ENCODE measurements at regions not wholly inside any gene's neighbourhood (a gene's known extent, or its start where the extent isn't known, plus 50 kb on each side); places are given as distances from the start of the nearest gene placed in this dataset.

DNA sequence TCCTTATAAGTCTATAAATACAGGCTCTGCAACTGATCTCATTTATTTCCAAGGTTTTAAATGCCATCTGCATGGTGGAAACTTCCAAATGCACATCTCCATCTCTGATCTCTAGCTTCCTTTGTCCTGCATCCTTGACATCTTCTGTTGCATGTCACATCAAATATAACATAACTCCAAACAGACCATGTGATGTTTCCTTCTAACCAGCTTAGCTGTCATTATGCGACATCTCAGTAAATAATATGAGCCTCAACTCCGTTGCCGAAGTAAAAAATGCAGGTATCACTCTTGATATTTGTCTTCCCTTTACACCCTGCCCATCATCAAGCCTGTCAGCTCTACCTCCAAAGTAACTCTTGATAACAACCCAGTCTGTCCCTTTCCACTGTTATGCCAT is 506.4 kb upstream of the C9orf72 start:
- TF ChIP-seq, protein P1, sequence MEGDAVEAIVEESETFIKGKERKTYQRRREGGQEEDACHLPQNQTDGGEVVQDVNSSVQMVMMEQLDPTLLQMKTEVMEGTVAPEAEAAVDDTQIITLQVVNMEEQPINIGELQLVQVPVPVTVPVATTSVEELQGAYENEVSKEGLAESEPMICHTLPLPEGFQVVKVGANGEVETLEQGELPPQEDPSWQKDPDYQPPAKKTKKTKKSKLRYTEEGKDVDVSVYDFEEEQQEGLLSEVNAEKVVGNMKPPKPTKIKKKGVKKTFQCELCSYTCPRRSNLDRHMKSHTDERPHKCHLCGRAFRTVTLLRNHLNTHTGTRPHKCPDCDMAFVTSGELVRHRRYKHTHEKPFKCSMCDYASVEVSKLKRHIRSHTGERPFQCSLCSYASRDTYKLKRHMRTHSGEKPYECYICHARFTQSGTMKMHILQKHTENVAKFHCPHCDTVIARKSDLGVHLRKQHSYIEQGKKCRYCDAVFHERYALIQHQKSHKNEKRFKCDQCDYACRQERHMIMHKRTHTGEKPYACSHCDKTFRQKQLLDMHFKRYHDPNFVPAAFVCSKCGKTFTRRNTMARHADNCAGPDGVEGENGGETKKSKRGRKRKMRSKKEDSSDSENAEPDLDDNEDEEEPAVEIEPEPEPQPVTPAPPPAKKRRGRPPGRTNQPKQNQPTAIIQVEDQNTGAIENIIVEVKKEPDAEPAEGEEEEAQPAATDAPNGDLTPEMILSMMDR (IDR thresholded peaks at IDR 0.05) = no peak
- TF ChIP-seq POLR2A (IDR thresholded peaks at IDR 0.05) = no peak
